C1 segment of cervical spinal cord (tissue), 14 donors: ENCODE measurements at regions not wholly inside any gene's neighbourhood (a gene's known extent, or its start where the extent isn't known, plus 50 kb on each side); places are given as distances from the start of the nearest gene placed in this dataset.

Experiments used
- DNase-seq, 14 donors: peaks; one replicate each; lab custom pipeline; 2025; lab: John Stamatoyannopoulos, UW

DNA sequence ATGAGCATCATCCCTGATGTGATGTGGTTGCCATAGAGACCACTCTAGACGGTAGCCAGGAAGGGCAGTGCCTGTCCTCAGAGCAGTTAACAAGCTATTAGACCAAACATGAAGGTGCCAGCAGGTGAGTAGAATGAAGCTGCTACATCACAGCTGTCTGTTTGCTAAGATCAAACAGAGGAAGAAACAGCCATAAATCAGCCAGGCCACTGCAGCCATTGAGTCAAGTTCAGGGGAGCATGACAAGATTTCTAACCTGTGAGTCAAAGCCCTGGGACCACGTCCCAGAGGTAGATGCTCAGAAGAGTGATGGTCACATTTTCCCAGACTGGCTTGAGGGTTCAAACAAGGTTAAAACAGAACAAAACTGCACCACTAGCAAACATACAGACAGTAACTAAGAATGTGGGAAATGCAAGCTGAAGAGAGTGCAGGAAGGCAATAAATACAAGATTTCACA, 450.6 kb upstream of the DAB1 start:
- no peak for DNase-seq

- DNase-seq: no peak
These were observed 449.1 kb upstream of the DAB1 start for GRCh38 chr1:57872913-57873312.

- DNase-seq: no peak
These were observed 445.0 kb upstream of the DAB1 start for GRCh38 chr1:57868908-57869307.

GRCh38 chr1:57868239-57868638, 444.4 kb upstream of the DAB1 start:
- DNase-seq: no peak

- DNase-seq: no peak
These were observed 443.1 kb upstream of the DAB1 start for GRCh38 chr1:57866998-57867397.

- no peak for DNase-seq
These were observed 437.2 kb upstream of the DAB1 start for GRCh38 chr1:57860931-57861565.

DNA sequence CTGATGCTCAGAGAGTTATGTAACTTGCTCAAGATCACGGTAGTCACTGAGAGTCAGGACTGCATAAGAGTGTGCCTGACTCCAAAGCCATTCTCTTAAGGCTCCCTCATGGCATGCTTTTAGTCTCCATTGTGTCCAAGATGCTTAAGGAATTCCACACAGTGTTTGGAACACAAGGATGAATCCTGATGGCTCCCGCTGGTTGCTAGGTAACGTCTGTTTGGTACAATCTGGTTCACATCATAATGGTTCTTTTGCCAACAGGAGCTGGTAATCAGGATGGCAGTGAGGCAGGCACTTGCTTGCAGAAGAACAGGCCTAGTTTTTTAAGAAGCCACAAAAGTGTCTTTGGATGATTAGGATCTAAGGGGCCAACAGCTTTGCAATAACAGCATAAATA, 436.5 kb upstream of the DAB1 start:
- DNase-seq: peak in 1 of 14 donors; percentile 84

DNA sequence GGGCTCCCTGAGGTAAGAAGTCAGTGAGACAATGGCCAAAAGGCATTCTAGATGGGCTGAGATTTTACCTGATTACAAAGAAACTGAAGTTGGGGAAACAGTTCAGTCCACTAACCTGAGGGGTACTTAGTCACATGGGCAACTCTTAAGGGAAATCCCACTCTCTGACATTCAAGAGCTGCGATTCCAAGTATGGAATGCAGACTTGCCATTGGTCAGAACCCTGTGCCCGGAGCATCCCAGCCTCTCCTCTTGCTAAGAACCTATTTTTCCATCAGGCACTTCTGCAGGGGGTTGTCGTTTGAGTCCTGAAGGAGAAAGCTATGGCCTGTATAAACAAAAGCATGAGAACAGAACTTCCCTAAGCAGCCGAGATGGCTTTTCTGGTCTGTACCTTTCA, 434.9 kb upstream of the DAB1 start:
- no peak for DNase-seq

DNA sequence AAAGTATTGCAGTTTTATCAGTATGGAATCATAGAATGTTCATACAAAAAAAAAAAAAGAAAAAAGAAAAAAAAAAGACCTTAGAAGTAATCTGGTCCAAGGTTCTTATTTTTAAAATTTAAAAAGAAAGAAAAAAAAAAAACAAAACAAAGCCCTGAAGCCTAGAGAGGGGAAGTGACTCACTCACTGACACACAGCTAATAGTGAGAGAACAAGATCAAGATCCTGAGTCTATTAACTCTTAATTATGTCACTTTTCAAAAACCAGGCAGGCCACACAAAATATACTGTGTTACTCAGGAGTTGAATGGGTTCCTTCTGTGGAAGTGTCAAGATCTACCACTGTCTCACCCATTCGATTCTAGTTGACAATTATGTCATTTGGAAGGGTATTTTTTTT, 433.9 kb upstream of the DAB1 start:
- no peak for DNase-seq

DNA sequence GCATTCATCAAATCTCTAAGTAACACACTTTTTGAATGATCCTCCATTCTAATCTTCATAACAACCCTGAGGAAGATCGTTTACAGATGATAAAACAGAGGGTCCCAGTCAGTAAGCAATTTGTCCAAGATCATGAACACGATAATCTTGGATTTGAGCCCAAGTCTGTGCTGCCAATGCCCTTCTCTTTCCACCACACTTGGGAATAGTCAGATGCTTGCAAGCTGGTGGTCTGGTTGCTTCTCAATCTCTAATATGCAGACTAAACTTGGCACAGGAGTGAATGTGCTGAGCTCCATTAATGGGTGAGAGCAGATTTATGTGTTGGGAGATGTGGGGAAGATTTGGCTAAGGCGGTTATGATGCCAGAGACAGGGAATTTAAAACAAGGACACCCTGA, 430.6 kb upstream of the DAB1 start:
- DNase-seq: peak in 2 of 14 donors; percentile 5

DNA sequence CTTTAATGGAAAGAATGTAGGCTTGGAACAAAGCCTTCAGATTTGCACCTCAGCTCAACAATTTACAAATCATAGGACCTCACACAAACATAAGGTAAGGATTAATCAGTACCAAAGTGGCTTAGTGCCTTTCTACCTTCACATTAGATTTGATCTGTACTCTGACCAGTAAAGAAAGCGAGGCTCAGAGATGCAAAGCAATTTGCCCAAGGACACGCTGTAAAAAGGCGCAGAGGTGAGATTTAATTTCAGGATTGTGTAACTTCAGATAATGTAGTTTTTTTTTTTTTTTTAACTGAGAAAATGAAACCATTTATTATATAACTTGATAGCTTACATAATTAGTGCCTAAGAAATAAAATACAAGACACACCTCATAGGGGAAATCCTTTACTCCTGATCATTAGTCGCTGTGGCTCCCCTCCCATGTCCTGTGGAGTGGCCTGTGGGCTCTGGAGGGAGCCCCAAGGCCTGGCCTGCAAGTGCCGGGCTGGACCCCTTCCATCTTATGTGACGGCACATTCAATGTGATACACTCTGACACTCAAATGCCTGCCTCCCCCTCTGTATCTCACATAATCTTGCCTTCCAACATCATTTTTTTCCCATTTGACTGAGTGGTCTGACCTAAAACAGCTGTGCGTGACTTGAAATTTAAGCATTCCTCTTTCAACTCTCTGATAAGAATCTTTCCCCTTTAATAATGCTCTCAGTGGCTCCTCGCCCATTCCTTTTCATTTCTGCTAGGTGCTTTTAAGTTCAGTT, 426.5 kb upstream of the DAB1 start:
- no peak for DNase-seq

DNA sequence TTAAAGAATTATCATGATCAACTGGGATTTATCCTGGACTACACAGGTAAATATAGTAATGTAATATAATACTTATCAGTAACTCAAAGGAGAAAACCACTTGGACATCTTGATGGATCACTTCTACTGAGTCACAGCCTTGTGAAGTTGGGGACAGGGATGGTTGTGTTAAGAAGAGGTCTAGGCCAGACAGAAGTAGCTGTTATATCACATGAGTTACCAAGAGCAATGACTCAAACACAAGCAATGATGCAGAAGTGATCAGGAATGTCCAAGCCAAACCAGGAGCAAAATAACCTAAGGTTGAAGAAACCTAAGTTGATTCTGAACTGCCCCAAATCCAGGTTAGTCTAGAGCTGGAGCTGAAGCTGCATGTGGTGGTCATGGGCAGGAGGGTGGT, 424.5 kb upstream of the DAB1 start:
- no peak for DNase-seq

GRCh38 chr1:57845041-57845440, 421.2 kb upstream of the DAB1 start:
- no peak for DNase-seq

DNA sequence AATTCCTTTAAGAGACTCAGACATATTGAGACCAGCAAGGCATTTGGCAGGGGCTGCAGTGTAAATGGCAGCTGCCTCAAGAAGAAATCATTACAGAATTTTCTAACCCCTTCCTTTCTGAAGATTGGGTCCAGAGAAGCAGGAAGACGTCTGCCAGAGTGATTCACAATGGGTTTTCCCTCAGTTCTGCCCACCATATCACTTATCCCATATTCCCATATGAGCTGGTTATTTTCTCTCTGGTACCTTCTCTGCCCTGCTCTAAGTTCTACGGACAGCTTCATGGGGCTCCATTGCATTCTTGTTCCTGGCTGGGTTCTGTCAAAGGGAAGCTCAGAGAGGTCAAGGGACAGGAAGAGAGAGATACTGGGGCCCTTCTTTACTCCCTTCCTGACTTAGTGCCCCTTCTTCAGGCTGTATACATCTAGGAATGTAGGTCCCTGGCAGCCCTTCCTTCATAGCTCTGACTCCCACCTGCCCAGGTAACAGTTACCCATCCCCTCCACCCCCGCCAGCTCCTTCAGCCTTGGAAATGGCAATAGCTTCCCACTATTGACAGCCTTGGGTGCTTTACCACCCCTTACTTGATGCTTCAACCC, 420.6 kb upstream of the DAB1 start:
- no peak for DNase-seq

- DNase-seq: no peak
These were observed 419.9 kb upstream of the DAB1 start for GRCh38 chr1:57843760-57844159.

- DNase-seq: no peak
These were observed 415.7 kb upstream of the DAB1 start for GRCh38 chr1:57839526-57839925.

DNA sequence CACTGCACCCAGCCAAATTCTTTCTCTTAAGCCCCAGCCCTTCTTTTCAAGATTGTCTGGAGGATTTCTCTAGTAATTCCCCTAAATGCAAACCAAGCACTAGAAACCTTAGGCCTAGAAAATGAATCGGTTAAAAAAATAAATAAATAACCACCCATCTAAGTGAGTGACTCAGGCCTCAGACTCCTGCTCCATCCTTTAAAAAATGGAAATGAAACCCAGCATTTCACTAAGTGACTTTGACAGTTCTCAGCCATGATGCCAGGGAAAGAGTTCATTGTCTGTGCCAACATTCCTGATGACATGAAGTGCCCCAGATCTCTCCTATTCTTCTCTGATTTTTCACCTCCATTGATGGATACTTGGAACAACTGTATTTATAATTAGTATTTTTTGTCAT, 415.2 kb upstream of the DAB1 start:
- no peak for DNase-seq

- no peak for DNase-seq
These were observed 411.8 kb upstream of the DAB1 start for GRCh38 chr1:57835620-57836019.

- DNase-seq: no peak
These were observed 409.4 kb upstream of the DAB1 start for GRCh38 chr1:57833296-57833695.

GRCh38 chr1:57832612-57833011, 408.8 kb upstream of the DAB1 start:
- peak in 2 of 14 donors; percentile 5 to 8 for DNase-seq

GRCh38 chr1:57831624-57832023, 407.8 kb upstream of the DAB1 start:
- DNase-seq: no peak

GRCh38 chr1:57826535-57826934, 402.7 kb upstream of the DAB1 start:
- DNase-seq: no peak

GRCh38 chr1:57824535-57824934, 400.7 kb upstream of the DAB1 start:
- DNase-seq: no peak
